ENCODE measurements at regions not wholly inside any gene's neighbourhood (a gene's known extent, or its start where the extent isn't known, plus 50 kb on each side); places are given as distances from the start of the nearest gene placed in this dataset.

- H3K79me1 ChIP-seq (ENCODE audit: low read depth, low read length): no peaks in the 10 kb centered on the region
- peak overlapping the region; percentile 59 for H2AFZ ChIP-seq (ENCODE audit: low read length)
- no peak overlapping the region for H3K14ac ChIP-seq (ENCODE audit: low read length)
- no peak overlapping the region for H3K18ac ChIP-seq (ENCODE audit: low read length)
- H3K4me1 ChIP-seq (ENCODE audit: control insufficient read depth in 2 of 2, insufficient read depth in 1 of 2, low read depth in 1 of 2, low read length in 2 of 2): peaks cover 5 to 7% of the 10 kb centered on the region in 2 donors
- H3K4me3 ChIP-seq (ENCODE audit: low read length in 2 of 2): no peak overlapping the region
- no peak overlapping the region for H2AK5ac ChIP-seq (ENCODE audit: low read depth, low read length)
- H3K27me3 ChIP-seq (ENCODE audit: control insufficient read depth in 3 of 3, insufficient read depth in 3 of 3, low read depth in 1 of 3, low read length in 3 of 3): no peaks in the 10 kb centered on the region
- DNase-seq (ENCODE audit: low spot score): no peak
- no peak overlapping the region for H3K9ac ChIP-seq (ENCODE audit: low read depth, low read length, poor library complexity)
- H3K27ac ChIP-seq (replicated peaks; ENCODE audit: low read length): no peak overlapping the region
- no peak overlapping the region for H2BK15ac ChIP-seq (ENCODE audit: low read length)
- WGBS, 2 donors (ENCODE audit: extremely low coverage in 2 of 2, insufficient read length in 2 of 2, insufficient replicate concordance in 1 of 2): no CpG with 5 or more reads among the region's 1 CpG
- no peak overlapping the region for H3K23ac ChIP-seq (ENCODE audit: low read depth, low read length, poor library complexity)
- no peak overlapping the region for H4K91ac ChIP-seq (ENCODE audit: low read depth, low read length, poor library complexity)
- H2BK120ac ChIP-seq (ENCODE audit: low read depth, low read length): no peak overlapping the region
- no peak overlapping the region for H3K4ac ChIP-seq (ENCODE audit: low read length)
- no peak overlapping the region for H2BK12ac ChIP-seq (ENCODE audit: low read length)
- no peak overlapping the region for H4K8ac ChIP-seq (ENCODE audit: low read depth, low read length)
- no peaks in the 10 kb centered on the region for H3K36me3 ChIP-seq (replicated peaks in 1 of 2; ENCODE audit: control insufficient read depth in 2 of 2, insufficient read depth in 2 of 2, low read length in 2 of 2)
- no peak overlapping the region for H3K4me2 ChIP-seq (ENCODE audit: insufficient read depth, low read length, poor library complexity, severe bottlenecking)
- H2BK5ac ChIP-seq (ENCODE audit: low read length): no peak overlapping the region
- H3K9me3 ChIP-seq (replicated peaks in 1 of 2; ENCODE audit: control insufficient read depth in 2 of 2, insufficient read depth in 1 of 2, low read depth in 1 of 2, low read length in 2 of 2): no peaks in the 10 kb centered on the region
Observed at GRCh38 chr2:13115643-13116042, 398.9 kb downstream of the TRIB2 start.

- no peak overlapping the region for H3K23ac ChIP-seq (ENCODE audit: low read depth, low read length, poor library complexity)
- H3K27ac ChIP-seq (replicated peaks; ENCODE audit: low read length): no peak overlapping the region
- H3K4me1 ChIP-seq (ENCODE audit: control insufficient read depth in 2 of 2, insufficient read depth in 1 of 2, low read depth in 1 of 2, low read length in 2 of 2): no peaks in the 10 kb centered on the region
- no peak for DNase-seq (ENCODE audit: low spot score)
- peaks cover 0 to 3% (median 0%) of the 10 kb centered on the region in 3 experiments for H3K27me3 ChIP-seq (ENCODE audit: control insufficient read depth in 3 of 3, insufficient read depth in 3 of 3, low read depth in 1 of 3, low read length in 3 of 3)
- H3K18ac ChIP-seq (ENCODE audit: low read length): no peak overlapping the region
- no peak overlapping the region for H3K4me3 ChIP-seq (ENCODE audit: low read length in 2 of 2)
- H3K36me3 ChIP-seq (replicated peaks in 1 of 2; ENCODE audit: control insufficient read depth in 2 of 2, insufficient read depth in 2 of 2, low read length in 2 of 2): no peaks in the 10 kb centered on the region
- no peak overlapping the region for H4K91ac ChIP-seq (ENCODE audit: low read depth, low read length, poor library complexity)
- no peaks in the 10 kb centered on the region for H3K79me1 ChIP-seq (ENCODE audit: low read depth, low read length)
- H3K4ac ChIP-seq (ENCODE audit: low read length): no peak overlapping the region
- no peak overlapping the region for H2AK5ac ChIP-seq (ENCODE audit: low read depth, low read length)
- no peak overlapping the region for H2BK12ac ChIP-seq (ENCODE audit: low read length)
- WGBS, 2 donors (ENCODE audit: extremely low coverage in 2 of 2, insufficient read length in 2 of 2, insufficient replicate concordance in 1 of 2): no CpG with 5 or more reads among the region's 6 CpGs
- no peak overlapping the region for H2BK15ac ChIP-seq (ENCODE audit: low read length)
- no peak overlapping the region for H4K8ac ChIP-seq (ENCODE audit: low read depth, low read length)
- H2AFZ ChIP-seq (ENCODE audit: low read length): peak overlapping the region; percentile 27
- no peak overlapping the region for H3K9ac ChIP-seq (ENCODE audit: low read depth, low read length, poor library complexity)
- H2BK120ac ChIP-seq (ENCODE audit: low read depth, low read length): no peak overlapping the region
- no peaks in the 10 kb centered on the region for H3K9me3 ChIP-seq (replicated peaks in 1 of 2; ENCODE audit: control insufficient read depth in 2 of 2, insufficient read depth in 1 of 2, low read depth in 1 of 2, low read length in 2 of 2)
- H3K14ac ChIP-seq (ENCODE audit: low read length): no peak overlapping the region
- no peak overlapping the region for H3K4me2 ChIP-seq (ENCODE audit: insufficient read depth, low read length, poor library complexity, severe bottlenecking)
- H2BK5ac ChIP-seq (ENCODE audit: low read length): no peak overlapping the region
Observed at GRCh38 chr2:13121096-13121495, 404.4 kb downstream of the TRIB2 start.

DNA sequence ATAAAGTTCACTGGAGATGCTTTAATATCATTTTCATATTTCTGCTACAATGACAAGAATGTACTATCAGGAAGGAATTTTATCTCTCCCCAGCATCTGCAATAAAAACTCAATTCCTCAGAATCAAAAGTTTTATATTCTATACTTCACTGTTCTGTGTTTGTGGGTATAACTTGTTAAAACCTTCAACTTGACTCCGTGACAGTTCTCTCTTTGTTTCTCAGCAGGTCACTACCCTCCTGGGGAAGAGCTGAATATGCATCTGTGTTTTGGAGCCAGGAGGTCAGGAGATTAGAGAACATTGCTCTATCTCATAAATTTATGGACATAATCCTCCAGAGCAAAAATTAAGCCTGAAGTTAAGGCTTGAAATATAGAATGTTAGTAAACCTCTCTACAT lies 411.4 kb downstream of the TRIB2 start:
- peaks cover 0 to 3% (median 0%) of the 10 kb centered on the region in 3 experiments for H3K27me3 ChIP-seq (ENCODE audit: control insufficient read depth in 3 of 3, insufficient read depth in 3 of 3, low read depth in 1 of 3, low read length in 3 of 3)
- no peaks in the 10 kb centered on the region for H3K36me3 ChIP-seq (replicated peaks in 1 of 2; ENCODE audit: control insufficient read depth in 2 of 2, insufficient read depth in 2 of 2, low read length in 2 of 2)
- H3K27ac ChIP-seq (replicated peaks; ENCODE audit: low read length): no peak overlapping the region
- H3K9ac ChIP-seq (ENCODE audit: low read depth, low read length, poor library complexity): no peak overlapping the region
- no peak overlapping the region for H3K14ac ChIP-seq (ENCODE audit: low read length)
- no peak overlapping the region for H2BK12ac ChIP-seq (ENCODE audit: low read length)
- H3K79me1 ChIP-seq (ENCODE audit: low read depth, low read length): no peaks in the 10 kb centered on the region
- H3K4me2 ChIP-seq (ENCODE audit: insufficient read depth, low read length, poor library complexity, severe bottlenecking): no peak overlapping the region
- no peak overlapping the region for H2BK15ac ChIP-seq (ENCODE audit: low read length)
- no peaks in the 10 kb centered on the region for H3K4me1 ChIP-seq (ENCODE audit: control insufficient read depth in 2 of 2, insufficient read depth in 1 of 2, low read depth in 1 of 2, low read length in 2 of 2)
- H3K4me3 ChIP-seq (ENCODE audit: low read length in 2 of 2): no peak overlapping the region
- H3K18ac ChIP-seq (ENCODE audit: low read length): no peak overlapping the region
- H2AK5ac ChIP-seq (ENCODE audit: low read depth, low read length): no peak overlapping the region
- H4K8ac ChIP-seq (ENCODE audit: low read depth, low read length): no peak overlapping the region
- no peak overlapping the region for H2BK120ac ChIP-seq (ENCODE audit: low read depth, low read length)
- no CpG with 5 or more reads among the region's 1 CpG for WGBS, 2 donors (ENCODE audit: extremely low coverage in 2 of 2, insufficient read length in 2 of 2, insufficient replicate concordance in 1 of 2)
- H4K91ac ChIP-seq (ENCODE audit: low read depth, low read length, poor library complexity): no peak overlapping the region
- no peak overlapping the region for H2AFZ ChIP-seq (ENCODE audit: low read length)
- no peaks in the 10 kb centered on the region for H3K9me3 ChIP-seq (replicated peaks in 1 of 2; ENCODE audit: control insufficient read depth in 2 of 2, insufficient read depth in 1 of 2, low read depth in 1 of 2, low read length in 2 of 2)
- no peak overlapping the region for H2BK5ac ChIP-seq (ENCODE audit: low read length)
- no peak for DNase-seq (ENCODE audit: low spot score)
- no peak overlapping the region for H3K4ac ChIP-seq (ENCODE audit: low read length)
- no peak overlapping the region for H3K23ac ChIP-seq (ENCODE audit: low read depth, low read length, poor library complexity)

DNA sequence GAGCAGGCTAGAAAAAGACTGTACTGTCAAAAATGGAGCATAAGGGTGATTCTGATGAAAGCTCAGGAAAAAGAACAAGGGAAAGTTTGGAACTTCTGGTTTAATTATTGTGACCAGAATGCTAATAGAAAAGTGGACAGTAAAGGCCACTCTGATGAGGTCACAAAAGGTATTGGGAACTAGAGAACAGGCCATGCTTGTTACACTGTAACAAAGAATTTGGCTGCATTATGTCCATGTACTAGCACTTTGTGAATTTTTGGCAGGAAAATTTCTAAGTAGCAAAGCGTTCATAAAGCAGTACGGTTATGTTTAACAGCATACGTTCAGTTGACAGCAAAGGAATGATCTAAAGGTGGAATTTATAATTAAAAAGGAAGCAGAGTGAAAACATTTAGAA lies 418.6 kb downstream of the TRIB2 start:
- H3K14ac ChIP-seq (ENCODE audit: low read length): no peak overlapping the region

More for the DNA sequence above, 418.6 kb downstream of the TRIB2 start:
- Histone ChIP-seq H3K18ac (ENCODE audit: low read length) (no peak overlapping the region), H3K9me3 (replicated peaks in 1 of 2; ENCODE audit: control insufficient read depth in 2 of 2, insufficient read depth in 1 of 2, low read depth in 1 of 2, low read length in 2 of 2) (no peaks in the 10 kb centered on the region), H3K4me2 (ENCODE audit: insufficient read depth, low read length, poor library complexity, severe bottlenecking) (no peak overlapping the region), H2BK15ac (ENCODE audit: low read length) (no peak overlapping the region), H3K23ac (ENCODE audit: low read depth, low read length, poor library complexity) (no peak overlapping the region), H3K4me1 (ENCODE audit: control insufficient read depth in 2 of 2, insufficient read depth in 1 of 2, low read depth in 1 of 2, low read length in 2 of 2) (peaks cover 0 to 2% of the 10 kb centered on the region in 2 donors), H2BK5ac (ENCODE audit: low read length) (no peak overlapping the region), H2BK120ac (ENCODE audit: low read depth, low read length) (no peak overlapping the region), H3K27ac (replicated peaks; ENCODE audit: low read length) (no peak overlapping the region), H2BK12ac (ENCODE audit: low read length) (no peak overlapping the region), H3K4ac (ENCODE audit: low read length) (no peak overlapping the region), H3K9ac (ENCODE audit: low read depth, low read length, poor library complexity) (no peak overlapping the region), H2AFZ (ENCODE audit: low read length) (no peak overlapping the region), H2AK5ac (ENCODE audit: low read depth, low read length) (no peak overlapping the region), H4K8ac (ENCODE audit: low read depth, low read length) (no peak overlapping the region), H3K4me3 (ENCODE audit: low read length in 2 of 2) (no peak overlapping the region), H3K27me3 (ENCODE audit: control insufficient read depth in 3 of 3, insufficient read depth in 3 of 3, low read depth in 1 of 3, low read length in 3 of 3) (no peaks in the 10 kb centered on the region), H3K79me1 (ENCODE audit: low read depth, low read length) (no peaks in the 10 kb centered on the region), H3K36me3 (replicated peaks in 1 of 2; ENCODE audit: control insufficient read depth in 2 of 2, insufficient read depth in 2 of 2, low read length in 2 of 2) (no peaks in the 10 kb centered on the region), H4K91ac (ENCODE audit: low read depth, low read length, poor library complexity) (no peak overlapping the region)
- no peak for DNase-seq (ENCODE audit: low spot score)
- WGBS, 2 donors (ENCODE audit: extremely low coverage in 2 of 2, insufficient read length in 2 of 2, insufficient replicate concordance in 1 of 2): no CpG with 5 or more reads among the region's 3 CpGs

Measured in neuronal stem cell (in vitro differentiated cells).